AG09319 (cell line): ENCODE measurements at regions not wholly inside any gene's neighbourhood (a gene's known extent, or its start where the extent isn't known, plus 50 kb on each side); places are given as distances from the start of the nearest gene placed in this dataset.

Experiments
- DNase-seq: peaks from one replicate; pipeline ENCODE4 v3.0.0-alpha.2; 2010; ENCODE audit warnings: low read depth; ENCODE audit errors: extremely low read depth
- CTCF ChIP-seq: IDR thresholded peaks from 2 replicates; pipeline ENCODE4 v1.5.1; 2011; ENCODE audit warnings: low read depth, mild to moderate bottlenecking, inconsistent platforms, low read length, moderate library complexity

GRCh38 chr12:90090929-90091651, 382.5 kb upstream of the ATP2B1 start:
- TF ChIP-seq CTCF: no peak
- peak; percentile 74 for DNase-seq

GRCh38 chr12:90086281-90086680, 377.6 kb upstream of the ATP2B1 start:
- DNase-seq: no peak
- no peak for TF ChIP-seq CTCF

GRCh38 chr12:90085494-90086274, 377.0 kb upstream of the ATP2B1 start:
- DNase-seq: no peak
- no peak for TF ChIP-seq CTCF

DNA sequence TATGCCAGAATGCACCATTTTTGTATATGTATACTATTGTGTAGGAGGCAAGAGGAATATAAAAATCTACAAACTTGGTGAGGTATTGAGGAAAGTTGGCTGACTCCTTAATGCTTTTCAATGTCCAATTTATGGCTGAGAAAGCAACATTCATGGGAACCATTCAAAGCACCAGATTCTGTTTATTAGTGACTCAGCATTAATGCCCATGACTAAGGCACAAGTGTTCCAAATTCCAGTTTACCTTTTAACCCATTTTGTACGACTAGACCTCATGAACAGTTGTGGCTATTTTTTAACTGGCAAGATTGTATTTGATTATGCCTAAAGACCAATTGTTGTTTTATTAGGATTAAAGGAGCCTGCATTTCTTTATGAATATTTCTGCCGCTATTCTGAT, 375.4 kb upstream of the ATP2B1 start:
- DNase-seq: no peak
- TF ChIP-seq CTCF: no peak

DNA sequence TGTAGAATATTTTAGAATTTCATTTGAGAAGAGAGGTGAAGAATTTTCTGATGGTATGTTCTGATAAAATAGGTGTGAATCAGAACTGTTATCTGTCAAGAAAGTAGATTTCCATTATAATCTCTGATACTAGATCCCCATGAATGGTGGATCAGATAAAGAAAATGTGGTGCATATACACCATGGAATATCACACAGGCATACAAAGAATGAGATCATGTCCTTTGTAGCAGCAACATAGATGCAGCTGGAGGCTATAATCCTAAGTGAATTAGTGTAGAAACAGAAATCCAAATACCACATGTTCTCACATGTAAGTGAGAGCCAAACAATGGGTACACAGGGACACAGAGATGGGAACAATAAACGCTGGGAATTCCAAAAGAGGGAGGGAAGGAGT, 372.0 kb upstream of the ATP2B1 start:
- no peak for TF ChIP-seq CTCF
- DNase-seq: no peak

- no peak for TF ChIP-seq CTCF
- DNase-seq: no peak
Measured at GRCh38 chr12:90079529-90080210, 371.0 kb upstream of the ATP2B1 start.

DNA sequence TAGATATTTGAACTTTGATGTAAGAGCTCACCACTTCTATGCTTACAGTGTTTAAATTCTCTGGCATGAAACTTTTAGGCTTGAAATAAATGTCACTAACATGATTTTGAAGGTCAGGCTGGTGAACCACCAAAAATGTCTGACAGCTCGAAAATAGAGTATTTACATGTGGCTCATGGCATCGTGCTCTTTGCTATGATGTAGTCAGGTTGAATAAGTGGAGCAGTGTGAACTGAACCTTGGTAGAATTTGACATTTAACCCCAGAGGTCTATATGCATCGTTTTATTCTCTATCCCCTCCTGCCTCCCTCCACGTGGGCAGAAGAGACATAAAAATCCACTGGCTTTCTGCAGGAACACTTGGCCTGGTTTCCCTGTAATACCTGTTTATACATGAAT, 369.7 kb upstream of the ATP2B1 start:
- no peak for DNase-seq
- TF ChIP-seq CTCF: no peak
